ENCODE measurements at regions not wholly inside any gene's neighbourhood (a gene's known extent, or its start where the extent isn't known, plus 50 kb on each side); places are given as distances from the start of the nearest gene placed in this dataset.

- ChIA-PET CTCF (no interaction called here), POLR2A (no interaction called here)
- Histone ChIP-seq H3K4me3 (ENCODE audit: low read depth, low read length) (no peak overlapping the region), H3K36me3 (ENCODE audit: control insufficient read depth, insufficient read depth, low read length) (no peaks in the 10 kb centered on the region), H3K27me3 (ENCODE audit: control insufficient read depth, insufficient read depth, low read length) (no peaks in the 10 kb centered on the region)
- no peak for DNase-seq (ENCODE audit: low read depth)
- TF ChIP-seq CTCF (IDR thresholded peaks at IDR 0.05; ENCODE audit: insufficient read depth, low read depth, low read length) = no peak
Observed at GRCh38 chr13:111844222-111844671, 222.7 kb upstream of the SOX1 start.

GRCh38 chr13:111844682-111845081 is 222.3 kb upstream of the SOX1 start:
- no peak for DNase-seq (ENCODE audit: low read depth)
- TF ChIP-seq CTCF (IDR thresholded peaks at IDR 0.05; ENCODE audit: insufficient read depth, low read depth, low read length) = no peak
- Histone ChIP-seq H3K27me3 (ENCODE audit: control insufficient read depth, insufficient read depth, low read length) (no peaks in the 10 kb centered on the region), H3K36me3 (ENCODE audit: control insufficient read depth, insufficient read depth, low read length) (no peaks in the 10 kb centered on the region), H3K4me3 (ENCODE audit: low read depth, low read length) (no peak overlapping the region)
- CTCF ChIA-PET = no interaction called here
- POLR2A ChIA-PET = no interaction called here

GRCh38 chr13:111845621-111846351 is 221.2 kb upstream of the SOX1 start:
- no peak for TF ChIP-seq CTCF (IDR thresholded peaks at IDR 0.05; ENCODE audit: insufficient read depth, low read depth, low read length)
- no peaks in the 10 kb centered on the region for H3K27me3 ChIP-seq (ENCODE audit: control insufficient read depth, insufficient read depth, low read length)
- DNase-seq (ENCODE audit: low read depth) = no peak
- POLR2A ChIA-PET = no interaction called here
- H3K4me3 ChIP-seq (ENCODE audit: low read depth, low read length) = no peak overlapping the region
- H3K36me3 ChIP-seq (ENCODE audit: control insufficient read depth, insufficient read depth, low read length) = no peaks in the 10 kb centered on the region
- CTCF ChIA-PET = no interaction called here

GRCh38 chr13:111846391-111847159 is 220.4 kb upstream of the SOX1 start:
- POLR2A ChIA-PET = no interaction called here
- Histone ChIP-seq H3K27me3 (ENCODE audit: control insufficient read depth, insufficient read depth, low read length) (no peaks in the 10 kb centered on the region), H3K4me3 (ENCODE audit: low read depth, low read length) (no peak overlapping the region), H3K36me3 (ENCODE audit: control insufficient read depth, insufficient read depth, low read length) (no peaks in the 10 kb centered on the region)
- TF ChIP-seq CTCF (IDR thresholded peaks at IDR 0.05; ENCODE audit: insufficient read depth, low read depth, low read length) = no peak
- DNase-seq (ENCODE audit: low read depth) = no peak
- CTCF ChIA-PET = no interaction called here

GRCh38 chr13:111847964-111848363 is 219.0 kb upstream of the SOX1 start:
- TF ChIP-seq CTCF (IDR thresholded peaks at IDR 0.05; ENCODE audit: insufficient read depth, low read depth, low read length) = no peak
- no peaks in the 10 kb centered on the region for H3K27me3 ChIP-seq (ENCODE audit: control insufficient read depth, insufficient read depth, low read length)

More at GRCh38 chr13:111847964-111848363, 219.0 kb upstream of the SOX1 start:
- ChIA-PET CTCF (interaction anchor here (1.1 kb wide), 1 partner anchor 31 kb away, joined by 3 read pairs; no protein-coding TSS in a partner anchor), POLR2A (no interaction called here)
- no peak overlapping the region for H3K4me3 ChIP-seq (ENCODE audit: low read depth, low read length)
- no peaks in the 10 kb centered on the region for H3K36me3 ChIP-seq (ENCODE audit: control insufficient read depth, insufficient read depth, low read length)
- no peak for DNase-seq (ENCODE audit: low read depth)

Measured in BJ (cell line).